ENCODE measurements at regions not wholly inside any gene's neighbourhood (a gene's known extent, or its start where the extent isn't known, plus 50 kb on each side); places are given as distances from the start of the nearest gene placed in this dataset.

GRCh38 chr10:110436554-110437350 is 61.0 kb upstream of the DUSP5 start:
- H3K4me3 ChIP-seq: no peak overlapping the region
- no peaks in the 10 kb centered on the region for H3K4me1 ChIP-seq
- no peak overlapping the region for H3K27ac ChIP-seq
- H3K27me3 ChIP-seq: no peaks in the 10 kb centered on the region
- 82 to 87% methylated on average over 9 of the region's 9 CpGs for WGBS, 2 donors
- TF ChIP-seq POLR2A (IDR thresholded peaks at IDR 0.05): no peak
- TF ChIP-seq, protein P1, sequence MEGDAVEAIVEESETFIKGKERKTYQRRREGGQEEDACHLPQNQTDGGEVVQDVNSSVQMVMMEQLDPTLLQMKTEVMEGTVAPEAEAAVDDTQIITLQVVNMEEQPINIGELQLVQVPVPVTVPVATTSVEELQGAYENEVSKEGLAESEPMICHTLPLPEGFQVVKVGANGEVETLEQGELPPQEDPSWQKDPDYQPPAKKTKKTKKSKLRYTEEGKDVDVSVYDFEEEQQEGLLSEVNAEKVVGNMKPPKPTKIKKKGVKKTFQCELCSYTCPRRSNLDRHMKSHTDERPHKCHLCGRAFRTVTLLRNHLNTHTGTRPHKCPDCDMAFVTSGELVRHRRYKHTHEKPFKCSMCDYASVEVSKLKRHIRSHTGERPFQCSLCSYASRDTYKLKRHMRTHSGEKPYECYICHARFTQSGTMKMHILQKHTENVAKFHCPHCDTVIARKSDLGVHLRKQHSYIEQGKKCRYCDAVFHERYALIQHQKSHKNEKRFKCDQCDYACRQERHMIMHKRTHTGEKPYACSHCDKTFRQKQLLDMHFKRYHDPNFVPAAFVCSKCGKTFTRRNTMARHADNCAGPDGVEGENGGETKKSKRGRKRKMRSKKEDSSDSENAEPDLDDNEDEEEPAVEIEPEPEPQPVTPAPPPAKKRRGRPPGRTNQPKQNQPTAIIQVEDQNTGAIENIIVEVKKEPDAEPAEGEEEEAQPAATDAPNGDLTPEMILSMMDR (IDR thresholded peaks at IDR 0.05): no peak
- no peaks in the 10 kb centered on the region for H3K36me3 ChIP-seq (ENCODE audit: low read depth, missing control alignments)
- DNase-seq: no peak
- H3K9me3 ChIP-seq: no peaks in the 10 kb centered on the region
- intact Hi-C loops (cut with DNase I; ENCODE audit: low total_unique reads): no loop called here

GRCh38 chr10:110437351-110437605 is 60.4 kb upstream of the DUSP5 start:
- H3K4me1 ChIP-seq: no peaks in the 10 kb centered on the region
- 83 to 93% methylated on average over 3 of the region's 3 CpGs for WGBS, 2 donors
- no peak for TF ChIP-seq POLR2A (IDR thresholded peaks at IDR 0.05)
- TF ChIP-seq, protein P1 (IDR thresholded peaks at IDR 0.05): no peak
- H3K36me3 ChIP-seq (ENCODE audit: low read depth, missing control alignments): no peaks in the 10 kb centered on the region
- H3K27me3 ChIP-seq: no peaks in the 10 kb centered on the region
- H3K4me3 ChIP-seq: no peak overlapping the region
- no peaks in the 10 kb centered on the region for H3K9me3 ChIP-seq
- no peak overlapping the region for H3K27ac ChIP-seq
- intact Hi-C loops (cut with DNase I; ENCODE audit: low total_unique reads): no loop called here
- DNase-seq: no peak

- intact Hi-C loops (cut with DNase I; ENCODE audit: low total_unique reads): no loop called here
- DNase-seq: no peak
- 91 to 96% methylated on average over 3 to 11 of the region's 11 CpGs for WGBS, 2 donors
Measured at GRCh38 chr10:110437761-110438341, 59.9 kb upstream of the DUSP5 start.

GRCh38 chr10:110442746-110443145 is 55.0 kb upstream of the DUSP5 start:
- no peaks in the 10 kb centered on the region for H3K4me1 ChIP-seq
- DNase-seq: no peak
- 86 to 96% methylated on average over 4 of the region's 4 CpGs for WGBS, 2 donors
- no peaks in the 10 kb centered on the region for H3K9me3 ChIP-seq
- intact Hi-C loops (cut with DNase I; ENCODE audit: low total_unique reads): no loop called here
- no peak overlapping the region for H3K4me3 ChIP-seq
- H3K27me3 ChIP-seq: no peaks in the 10 kb centered on the region
- no peak overlapping the region for H3K27ac ChIP-seq
- no peaks in the 10 kb centered on the region for H3K36me3 ChIP-seq (ENCODE audit: low read depth, missing control alignments)
- TF ChIP-seq, protein P1 (IDR thresholded peaks at IDR 0.05): no peak
- no peak for TF ChIP-seq POLR2A (IDR thresholded peaks at IDR 0.05)

More at GRCh38 chr10:110437761-110438341, 59.9 kb upstream of the DUSP5 start:
- no peak for TF ChIP-seq POLR2A (IDR thresholded peaks at IDR 0.05)
- TF ChIP-seq, protein P1 (IDR thresholded peaks at IDR 0.05): no peak
- no peaks in the 10 kb centered on the region for H3K36me3 ChIP-seq (ENCODE audit: low read depth, missing control alignments)
- no peak overlapping the region for H3K27ac ChIP-seq
- no peaks in the 10 kb centered on the region for H3K4me1 ChIP-seq
- no peaks in the 10 kb centered on the region for H3K9me3 ChIP-seq
- H3K27me3 ChIP-seq: no peaks in the 10 kb centered on the region
- no peak overlapping the region for H3K4me3 ChIP-seq
